SK-N-MC (cell line): ENCODE measurements at regions not wholly inside any gene's neighbourhood (a gene's known extent, or its start where the extent isn't known, plus 50 kb on each side); places are given as distances from the start of the nearest gene placed in this dataset.

Experiments
- EZH2 ChIP-seq: fragments of 200-600 bp; sonication (generic); IDR thresholded peaks from one replicate; pipeline ENCODE4 v1.6.1; 2017; ENCODE audit warnings: antibody characterized with exemption
- FOXP2 ChIP-seq: optimal IDR thresholded peaks from 2 replicates; pipeline ENCODE3; 2011; ENCODE audit warnings: mild to moderate bottlenecking, moderate library complexity; ENCODE audit not compliant: insufficient read depth; ENCODE audit errors: extremely low read length, control extremely low read depth
- POLR2AphosphoS5 ChIP-seq: IDR thresholded peaks from 2 replicates; pipeline ENCODE4 v1.6.1; 2012; ENCODE audit warnings: mild to moderate bottlenecking, low read depth, low read length, borderline replicate concordance

GRCh38 chr9:12182806-12183205, 510.4 kb upstream of the TYRP1 start:
- TF ChIP-seq FOXP2 (no peak), EZH2 (no peak), POLR2AphosphoS5 (no peak)
